SU-DHL-6 (cell line): ENCODE measurements at regions not wholly inside any gene's neighbourhood (a gene's known extent, or its start where the extent isn't known, plus 50 kb on each side); places are given as distances from the start of the nearest gene placed in this dataset.
"Not testable (repeated sequence)": the region's sequence is repeated elsewhere in the genome, so short reads cannot be mapped to it uniquely, and the experiment has no call there.

ENCODE experiments used
- H2AFZ ChIP-seq: fragments of 200-600 bp; sonication (generic); 2 replicates; pipeline ENCODE4 v1.6.1; 2014; ENCODE audit warnings: low read depth, mild to moderate bottlenecking, moderate library complexity, mixed read lengths, antibody characterized with exemption, low read length; ENCODE audit not compliant: severe bottlenecking
- H3F3A ChIP-seq: fragments of 200-600 bp; shearing (Covaris generic); 2 replicates; pipeline ENCODE4 v1.6.0; 2016; ENCODE audit warnings: antibody characterized with exemption, mild to moderate bottlenecking; ENCODE audit not compliant: insufficient read depth
- H3K27ac ChIP-seq: fragments of 200-600 bp; sonication (generic); 2 replicates; pipeline ENCODE4 v1.5.1; 2016; ENCODE audit warnings: low read depth, mild to moderate bottlenecking, low read length, moderate library complexity, mixed read lengths
- H3K27me3 ChIP-seq: fragments of 200-600 bp; sonication (generic), shearing (Covaris generic); 2 replicates; pipeline ENCODE4 v1.6.0; 2014; ENCODE audit warnings: mild to moderate bottlenecking, low read length
- H3K36me3 ChIP-seq: fragments of 200-600 bp; sonication (generic); 2 replicates; pipeline ENCODE4 v1.6.1; 2014; ENCODE audit warnings: mild to moderate bottlenecking, low read length, mixed read lengths
- H3K4me2 ChIP-seq: fragments of 300-600, 200-600 bp; shearing (Covaris generic), sonication (generic); 2 replicates; pipeline ENCODE4 v1.6.0; 2014; ENCODE audit warnings: low read length, low read depth, mild to moderate bottlenecking; ENCODE audit not compliant: poor library complexity, severe bottlenecking
- H3K4me3 ChIP-seq: fragments of 200-600 bp; sonication (generic); 2 replicates; pipeline ENCODE4 v1.5.1; 2014; ENCODE audit warnings: antibody characterized with exemption, low read length, mild to moderate bottlenecking, mixed read lengths; ENCODE audit not compliant: insufficient read depth, poor library complexity, severe bottlenecking
- H3K79me2 ChIP-seq: fragments of 200-600 bp; sonication (generic); 2 replicates; pipeline ENCODE4 v1.6.1; 2014; ENCODE audit warnings: mild to moderate bottlenecking, low read length, moderate library complexity; ENCODE audit not compliant: insufficient read depth
- H3K9ac ChIP-seq: fragments of 200-600 bp; sonication (generic); 2 replicates; pipeline ENCODE4 v1.7.0; 2014; ENCODE audit warnings: mild to moderate bottlenecking, low read length
- H3K9me2 ChIP-seq: fragments of 200-600 bp; sonication (generic); replicated peaks from 2 replicates; pipeline ENCODE4 v1.6.1; 2014; ENCODE audit warnings: low read length; ENCODE audit not compliant: insufficient read depth
- H3K9me3 ChIP-seq: fragments of 200-600 bp; sonication (generic); 2 replicates; pipeline ENCODE4 v1.6.1; 2014; ENCODE audit warnings: low read length, mixed read lengths; ENCODE audit not compliant: insufficient read depth
- H4K20me1 ChIP-seq: fragments of 200-600 bp; sonication (generic); 2 replicates; pipeline ENCODE4 v1.6.1; 2014; ENCODE audit warnings: low read depth, mild to moderate bottlenecking, antibody characterized with exemption, low read length, moderate library complexity, mixed read lengths
- EZH2phosphoT487 ChIP-seq: fragments of 200-600 bp; sonication (generic), shearing (Covaris generic); conservative IDR thresholded peaks from 2 replicates; pipeline ENCODE4 v1.6.1; 2018; ENCODE audit warnings: mild to moderate bottlenecking, antibody characterized with exemption, low read length, moderate library complexity, mixed read lengths
- TF ChIP-seq, protein P1 (sequence below): fragments of 200-600 bp; sonication (generic); IDR thresholded peaks from one replicate; pipeline ENCODE4 v1.5.1; 2017; ENCODE audit warnings: antibody characterized with exemption, mild to moderate bottlenecking, low read length, moderate library complexity; ENCODE audit not compliant: insufficient read depth, poor library complexity, severe bottlenecking

DNA sequence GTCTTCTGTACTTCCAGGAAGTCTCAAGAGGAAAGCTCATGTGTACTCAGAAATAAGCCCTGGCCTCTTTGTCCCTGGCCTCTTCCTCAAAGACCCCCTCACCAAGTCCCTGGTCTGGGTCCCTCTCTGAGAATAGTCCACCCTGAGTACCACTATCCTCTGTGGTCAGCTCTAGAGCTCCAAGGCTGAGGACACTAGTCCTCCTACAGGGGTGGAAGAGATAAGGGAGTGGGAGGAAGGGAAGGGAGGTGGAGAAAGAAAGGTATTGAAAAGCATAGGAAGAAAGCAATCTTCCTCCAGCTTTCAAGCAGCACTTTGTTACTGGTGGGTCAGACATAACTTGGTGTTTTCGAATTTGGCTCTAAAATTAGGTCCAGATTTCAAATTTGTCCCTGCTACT is 181.4 kb downstream of the NRIP1 start:
- no peaks in the 10 kb centered on the region for H3K79me2 ChIP-seq
- no peak overlapping the region for H3K9ac ChIP-seq
- no peak overlapping the region for H3K27ac ChIP-seq
- no peaks in the 10 kb centered on the region for H3F3A ChIP-seq
- no peak overlapping the region for H2AFZ ChIP-seq
- H3K4me2 ChIP-seq: no peak overlapping the region
- no peaks in the 10 kb centered on the region for H3K9me3 ChIP-seq
- no peaks in the 10 kb centered on the region for H4K20me1 ChIP-seq
- H3K36me3 ChIP-seq: no peaks in the 10 kb centered on the region
- H3K9me2 ChIP-seq: no peaks in the 10 kb centered on the region
- no peaks in the 10 kb centered on the region for H3K27me3 ChIP-seq
- no peak overlapping the region for H3K4me3 ChIP-seq
- TF ChIP-seq EZH2phosphoT487: no peak
- TF ChIP-seq, protein P1, sequence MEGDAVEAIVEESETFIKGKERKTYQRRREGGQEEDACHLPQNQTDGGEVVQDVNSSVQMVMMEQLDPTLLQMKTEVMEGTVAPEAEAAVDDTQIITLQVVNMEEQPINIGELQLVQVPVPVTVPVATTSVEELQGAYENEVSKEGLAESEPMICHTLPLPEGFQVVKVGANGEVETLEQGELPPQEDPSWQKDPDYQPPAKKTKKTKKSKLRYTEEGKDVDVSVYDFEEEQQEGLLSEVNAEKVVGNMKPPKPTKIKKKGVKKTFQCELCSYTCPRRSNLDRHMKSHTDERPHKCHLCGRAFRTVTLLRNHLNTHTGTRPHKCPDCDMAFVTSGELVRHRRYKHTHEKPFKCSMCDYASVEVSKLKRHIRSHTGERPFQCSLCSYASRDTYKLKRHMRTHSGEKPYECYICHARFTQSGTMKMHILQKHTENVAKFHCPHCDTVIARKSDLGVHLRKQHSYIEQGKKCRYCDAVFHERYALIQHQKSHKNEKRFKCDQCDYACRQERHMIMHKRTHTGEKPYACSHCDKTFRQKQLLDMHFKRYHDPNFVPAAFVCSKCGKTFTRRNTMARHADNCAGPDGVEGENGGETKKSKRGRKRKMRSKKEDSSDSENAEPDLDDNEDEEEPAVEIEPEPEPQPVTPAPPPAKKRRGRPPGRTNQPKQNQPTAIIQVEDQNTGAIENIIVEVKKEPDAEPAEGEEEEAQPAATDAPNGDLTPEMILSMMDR: no peak

DNA sequence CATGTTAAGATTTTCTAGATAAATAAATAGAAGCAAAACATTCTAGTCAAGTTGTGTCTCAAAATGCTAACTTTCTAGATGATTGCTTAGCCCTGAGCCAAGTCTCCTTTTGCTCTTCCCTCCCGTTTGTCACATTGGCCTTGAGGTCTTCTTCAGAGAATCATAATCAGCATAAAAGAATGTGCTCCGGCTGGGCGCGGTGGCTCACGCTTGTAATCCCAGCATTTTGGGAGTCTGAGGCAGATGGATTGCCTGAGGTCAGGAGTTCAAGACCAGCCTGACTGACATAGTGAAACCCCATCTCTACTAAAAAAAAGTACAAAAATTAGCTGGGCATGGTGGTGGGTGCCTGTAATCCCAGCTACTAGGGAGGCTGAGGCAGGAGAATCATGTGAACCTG is 182.3 kb downstream of the NRIP1 start:
- not testable (repeated sequence) for H4K20me1 ChIP-seq, H3K9ac ChIP-seq, H3K36me3 ChIP-seq, H3K9me3 ChIP-seq, H3F3A ChIP-seq, H2AFZ ChIP-seq, H3K79me2 ChIP-seq, H3K27me3 ChIP-seq, H3K9me2 ChIP-seq, H3K4me3 ChIP-seq, H3K4me2 ChIP-seq, H3K27ac ChIP-seq

DNA sequence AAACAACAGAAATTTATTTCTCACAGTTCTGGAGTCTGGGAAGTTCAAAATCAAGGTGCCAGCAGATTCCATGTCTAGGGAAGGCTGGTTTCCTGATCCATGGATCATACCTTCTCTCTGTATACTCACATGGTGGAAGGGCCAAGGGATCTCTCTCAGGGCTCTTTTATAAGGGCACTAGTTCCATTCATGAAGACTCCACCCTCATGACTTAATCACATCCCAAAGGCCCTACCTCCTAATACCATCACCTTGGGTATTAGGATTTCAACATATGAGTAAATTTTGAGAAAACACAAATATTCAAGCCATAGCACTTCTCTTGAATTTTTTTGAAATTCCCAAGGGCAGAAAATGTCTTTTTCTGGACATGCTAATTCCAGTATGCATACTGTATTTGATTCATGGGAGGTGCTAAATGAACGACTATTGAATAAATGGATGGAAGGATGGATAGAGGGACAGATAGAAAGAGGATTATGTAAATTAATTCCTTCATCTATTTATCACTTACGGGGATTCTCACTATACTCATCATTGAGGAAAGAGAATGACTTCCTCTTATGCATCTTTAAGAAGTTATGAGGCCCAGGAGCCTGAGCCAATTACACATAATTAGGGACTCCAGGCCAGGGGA is 182.8 kb downstream of the NRIP1 start:
- TF ChIP-seq, protein P1: no peak
- no peak for TF ChIP-seq EZH2phosphoT487
- Histone ChIP-seq H3F3A (no peaks in the 10 kb centered on the region), H3K27me3 (no peaks in the 10 kb centered on the region), H3K36me3 (no peaks in the 10 kb centered on the region), H3K9ac (no peak overlapping the region), H2AFZ (no peak overlapping the region), H4K20me1 (no peaks in the 10 kb centered on the region), H3K9me3 (no peaks in the 10 kb centered on the region), H3K79me2 (no peaks in the 10 kb centered on the region), H3K27ac (no peak overlapping the region), H3K4me2 (no peak overlapping the region), H3K4me3 (no peak overlapping the region), H3K9me2 (no peaks in the 10 kb centered on the region)

DNA sequence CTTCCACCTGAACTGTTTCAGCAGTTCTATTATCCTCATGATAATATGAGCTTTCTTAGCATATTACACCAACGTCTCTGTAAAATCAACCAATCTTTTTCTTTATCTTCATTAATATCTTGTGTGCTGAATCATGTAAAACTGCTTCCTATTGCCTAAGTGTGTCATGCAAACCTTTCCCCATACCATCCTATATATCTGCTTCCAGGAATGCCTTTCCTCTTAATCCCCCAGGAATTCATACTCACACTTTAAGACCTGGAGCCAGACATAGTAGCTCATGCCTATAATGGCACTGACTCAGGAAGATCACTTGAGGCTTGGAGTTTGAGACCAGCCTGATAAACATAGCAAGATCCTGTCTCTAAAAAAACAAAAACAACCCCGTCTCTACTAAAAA is 183.9 kb downstream of the NRIP1 start:
- Histone ChIP-seq H3F3A (no peaks in the 10 kb centered on the region), H3K9me3 (no peaks in the 10 kb centered on the region), H3K27ac (no peak overlapping the region), H3K36me3 (no peaks in the 10 kb centered on the region), H3K27me3 (no peaks in the 10 kb centered on the region), H3K79me2 (no peaks in the 10 kb centered on the region), H3K9ac (no peak overlapping the region), H3K4me3 (no peak overlapping the region), H4K20me1 (no peaks in the 10 kb centered on the region), H2AFZ (no peak overlapping the region), H3K9me2 (no peaks in the 10 kb centered on the region), H3K4me2 (no peak overlapping the region)
- TF ChIP-seq EZH2phosphoT487: no peak
- TF ChIP-seq, protein P1: no peak
